ENCODE measurements at regions not wholly inside any gene's neighbourhood (a gene's known extent, or its start where the extent isn't known, plus 50 kb on each side); places are given as distances from the start of the nearest gene placed in this dataset.
A peak's percentile ranks its signal among the peaks of the same experiment; 100 is the strongest.

- peak; percentile 50 to 58 for DNase-seq (ENCODE audit: low read depth in 2 of 2)
These were observed 242.8 kb downstream of the KLF6 start for GRCh38 chr10:3542185-3542611.

- DNase-seq (ENCODE audit: low read depth in 2 of 2), result no peak
These were observed 245.2 kb downstream of the KLF6 start for GRCh38 chr10:3539696-3540383.

GRCh38 chr10:3538656-3539531 is 246.1 kb downstream of the KLF6 start:
- peak; percentile 88 to 89 for DNase-seq (ENCODE audit: low read depth in 2 of 2)

- no peak for DNase-seq (ENCODE audit: low read depth in 2 of 2)
These were observed 246.7 kb downstream of the KLF6 start for GRCh38 chr10:3538291-3538655.

- DNase-seq (ENCODE audit: low read depth in 2 of 2), result no peak
These were observed 247.5 kb downstream of the KLF6 start for GRCh38 chr10:3537518-3537917.

- no peak for DNase-seq (ENCODE audit: low read depth in 2 of 2)
These were observed 250.0 kb downstream of the KLF6 start for GRCh38 chr10:3535001-3535400.

GRCh38 chr10:3534433-3534832 is 250.6 kb downstream of the KLF6 start:
- no peak for DNase-seq (ENCODE audit: low read depth in 2 of 2)

- DNase-seq (ENCODE audit: low read depth in 2 of 2), result no peak
These were observed 251.7 kb downstream of the KLF6 start for GRCh38 chr10:3533296-3533695.

- DNase-seq (ENCODE audit: low read depth in 2 of 2), result no peak
These were observed 252.4 kb downstream of the KLF6 start for GRCh38 chr10:3532644-3533043.

- DNase-seq (ENCODE audit: low read depth in 2 of 2), result no peak
These were observed 253.3 kb downstream of the KLF6 start for GRCh38 chr10:3531670-3532069.

GRCh38 chr10:3530783-3531645 is 254.0 kb downstream of the KLF6 start:
- DNase-seq (ENCODE audit: low read depth in 2 of 2), result no peak

- DNase-seq (ENCODE audit: low read depth in 2 of 2), result no peak
These were observed 254.7 kb downstream of the KLF6 start for GRCh38 chr10:3530346-3530745.

GRCh38 chr10:3529691-3530090 is 255.3 kb downstream of the KLF6 start:
- no peak for DNase-seq (ENCODE audit: low read depth in 2 of 2)

- no peak for DNase-seq (ENCODE audit: low read depth in 2 of 2)
These were observed 256.1 kb downstream of the KLF6 start for GRCh38 chr10:3528823-3529403.

- DNase-seq (ENCODE audit: low read depth in 2 of 2), result no peak
These were observed 256.7 kb downstream of the KLF6 start for GRCh38 chr10:3528271-3528670.

- no peak for DNase-seq (ENCODE audit: low read depth in 2 of 2)
These were observed 257.1 kb downstream of the KLF6 start for GRCh38 chr10:3527869-3528268.

GRCh38 chr10:3526727-3527501 is 258.1 kb downstream of the KLF6 start:
- DNase-seq (ENCODE audit: low read depth in 2 of 2), result peak; percentile 79 to 81

GRCh38 chr10:3525832-3526449 is 259.1 kb downstream of the KLF6 start:
- peak; percentile 90 to 91 for DNase-seq (ENCODE audit: low read depth in 2 of 2)

GRCh38 chr10:3524086-3524960 is 260.7 kb downstream of the KLF6 start:
- DNase-seq (ENCODE audit: low read depth in 2 of 2), result no peak
